Coronary artery (tissue), 2 donors: ENCODE measurements at regions not wholly inside any gene's neighbourhood (a gene's known extent, or its start where the extent isn't known, plus 50 kb on each side); places are given as distances from the start of the nearest gene placed in this dataset.

Source experiments
- DNase-seq: peaks from one replicate; pipeline ENCODE4 v3.0.0-alpha.2; 2017; ENCODE audit warnings: low spot score
- H3K27ac ChIP-seq, 2 donors: fragments of 200-600 bp; sonication (generic); one replicate each; pipeline ENCODE4 v1.5.1; 2016 to 2019
- H3K4me3 ChIP-seq: fragments of 200-600 bp; sonication (generic); 2 replicates; pipeline ENCODE4 v1.5.1; 2016; ENCODE audit warnings: mild to moderate bottlenecking, moderate library complexity
- CTCF ChIP-seq: fragments of 200-600 bp; sonication (generic); IDR thresholded peaks from one replicate; pipeline ENCODE4 v1.5.1; 2019; ENCODE audit warnings: antibody characterized with exemption

GRCh38 chr7:12766416-12766815 is 79.0 kb downstream of the ARL4A start:
- no peak for TF ChIP-seq CTCF
- DNase-seq, result no peak
- H3K4me3 ChIP-seq, result no peak overlapping the region
- no peak overlapping the region for H3K27ac ChIP-seq

GRCh38 chr7:12768948-12769347 is 81.5 kb downstream of the ARL4A start:
- Histone ChIP-seq H3K4me3 (no peak overlapping the region), H3K27ac (no peak overlapping the region)
- no peak for TF ChIP-seq CTCF
- DNase-seq, result no peak

GRCh38 chr7:12769444-12769843 is 82.0 kb downstream of the ARL4A start:
- no peak for TF ChIP-seq CTCF
- no peak overlapping the region for H3K27ac ChIP-seq
- no peak overlapping the region for H3K4me3 ChIP-seq
- DNase-seq, result no peak

- no peak overlapping the region for H3K27ac ChIP-seq
- DNase-seq, result no peak
- no peak overlapping the region for H3K4me3 ChIP-seq
- TF ChIP-seq CTCF, result no peak
Observed at GRCh38 chr7:12770227-12770975, 83.0 kb downstream of the ARL4A start.

- no peak overlapping the region for H3K27ac ChIP-seq
Observed at GRCh38 chr7:12771378-12771877, 84.0 kb downstream of the ARL4A start.

GRCh38 chr7:12772768-12773167 is 85.3 kb downstream of the ARL4A start:
- DNase-seq, result no peak
- TF ChIP-seq CTCF, result no peak
- H3K4me3 ChIP-seq, result no peak overlapping the region
- H3K27ac ChIP-seq, result no peak overlapping the region

More at GRCh38 chr7:12771378-12771877, 84.0 kb downstream of the ARL4A start:
- no peak for DNase-seq
- peak overlapping the region; percentile 48 for H3K4me3 ChIP-seq
- no peak for TF ChIP-seq CTCF

- Histone ChIP-seq H3K4me3 (no peak overlapping the region), H3K27ac (no peak overlapping the region)
- DNase-seq, result no peak
- no peak for TF ChIP-seq CTCF
Observed at GRCh38 chr7:12777257-12777656, 89.8 kb downstream of the ARL4A start.
